Mucosa of descending colon (tissue), 3 donors: ENCODE measurements at regions not wholly inside any gene's neighbourhood (a gene's known extent, or its start where the extent isn't known, plus 50 kb on each side); places are given as distances from the start of the nearest gene placed in this dataset.

Source experiments
- ATAC-seq: fragments of 200-7000 bp; cut with Tn5 transposase; one replicate; pipeline ENCODE4 v1.9.1; 2020; ENCODE audit warnings: mild to moderate bottlenecking, moderate library complexity
- DNase-seq, 3 donors: peaks; one replicate each; pipeline ENCODE4 v3.0.0-alpha.2; 2020
- H3K36me3 ChIP-seq: fragments of 200-600 bp; one replicate; pipeline ENCODE4 v1.8.0; 2021; ENCODE audit warnings: low read depth, mild to moderate bottlenecking
- H3K4me1 ChIP-seq: fragments of 200-600 bp; one replicate; pipeline ENCODE4 v1.8.0; 2021; ENCODE audit warnings: low read depth, mild to moderate bottlenecking
- H3K4me3 ChIP-seq: fragments of 200-600 bp; one replicate; pipeline ENCODE4 v1.8.0; 2021; ENCODE audit warnings: mild to moderate bottlenecking
- H3K9me3 ChIP-seq: fragments of 200-600 bp; one replicate; pipeline ENCODE4 v1.8.0; 2021; ENCODE audit warnings: mild to moderate bottlenecking
- CTCF ChIP-seq: fragments of 200-600 bp; IDR thresholded peaks from one replicate; pipeline ENCODE4 v1.8.0; 2022; ENCODE audit warnings: antibody characterized with exemption, mild to moderate bottlenecking
- intact Hi-C, 2 donors: fragments of 100-400 bp; cut with DNase I in 1 of 2; cut with micrococcal nuclease in 1 of 2; formaldehyde crosslinking; loops; one replicate each; pipeline versions ENCODE4 v1.11.0 to v1.11.1; 2022; cut with DNase I, micrococcal nuclease
- donor health status: DM: no; HTN: no; CAD: no; lungs with moderate emphysema.
- donor health status: DM: no; HTN: no; CAD: no.
- donor health status: DM: no; HTN: yes; CAD: no.

- no peak for TF ChIP-seq CTCF
- Histone ChIP-seq H3K36me3 (no peaks in the 10 kb centered on the region), H3K4me1 (no peaks in the 10 kb centered on the region), H3K4me3 (no peak overlapping the region), H3K9me3 (no peaks in the 10 kb centered on the region)
- DNase-seq (no peak), ATAC-seq (no peak)
- intact Hi-C loops = no loop called here
Measured at GRCh38 chr2:20523799-20524187, 76.9 kb downstream of the RHOB start.

DNA sequence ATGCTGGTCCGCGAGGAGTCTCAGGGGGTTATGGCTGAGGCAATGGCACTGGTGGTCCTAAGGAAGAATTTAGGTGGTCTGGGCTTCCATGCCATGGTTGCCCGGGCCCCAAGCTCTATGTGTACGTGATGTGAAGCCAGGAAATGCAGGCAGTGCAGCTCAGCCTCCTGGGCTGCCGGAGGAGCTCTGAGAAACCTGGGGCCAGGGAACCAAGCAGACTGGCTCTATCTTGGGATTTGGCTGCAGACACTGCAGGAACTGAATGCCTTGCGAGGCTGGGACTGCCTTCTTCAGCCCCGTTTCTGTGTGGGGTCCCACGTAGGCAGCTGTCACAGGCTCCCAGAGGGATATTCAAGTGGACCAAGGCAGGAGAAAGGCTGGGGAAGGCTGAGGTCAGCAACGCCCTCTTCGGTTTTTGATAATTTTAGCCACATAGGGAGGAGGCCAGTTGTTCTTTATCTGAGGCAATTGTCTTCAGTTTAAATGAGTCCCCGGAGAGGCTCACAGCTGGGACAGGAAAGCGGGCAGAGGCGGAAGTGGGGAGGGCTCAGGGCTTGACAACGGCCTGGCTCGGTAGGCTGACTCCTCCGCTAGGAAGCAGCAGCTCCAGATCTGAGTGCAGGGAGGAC lies 77.7 kb downstream of the RHOB start:
- intact Hi-C loops = no loop called here
- DNase-seq (no peak), ATAC-seq (peak; percentile 36)

GRCh38 chr2:20525041-20526035 lies 78.5 kb downstream of the RHOB start:
- no peak for TF ChIP-seq CTCF
- DNase-seq = no peak
- Histone ChIP-seq H3K4me3 (no peak overlapping the region), H3K36me3 (no peaks in the 10 kb centered on the region), H3K4me1 (no peaks in the 10 kb centered on the region), H3K9me3 (no peaks in the 10 kb centered on the region)
- ATAC-seq = peak; percentile 48
- intact Hi-C loops = no loop called here

More for the DNA sequence above, 77.7 kb downstream of the RHOB start:
- Histone ChIP-seq H3K9me3 (no peaks in the 10 kb centered on the region), H3K4me3 (no peak overlapping the region), H3K36me3 (no peaks in the 10 kb centered on the region), H3K4me1 (no peaks in the 10 kb centered on the region)
- no peak for TF ChIP-seq CTCF

- Histone ChIP-seq H3K9me3 (no peaks in the 10 kb centered on the region), H3K36me3 (no peaks in the 10 kb centered on the region), H3K4me1 (no peaks in the 10 kb centered on the region), H3K4me3 (no peak overlapping the region)
- intact Hi-C loops = no loop called here
- ATAC-seq (no peak), DNase-seq (no peak)
- TF ChIP-seq CTCF = no peak
Measured at GRCh38 chr2:20526160-20526559, 79.3 kb downstream of the RHOB start.

DNA sequence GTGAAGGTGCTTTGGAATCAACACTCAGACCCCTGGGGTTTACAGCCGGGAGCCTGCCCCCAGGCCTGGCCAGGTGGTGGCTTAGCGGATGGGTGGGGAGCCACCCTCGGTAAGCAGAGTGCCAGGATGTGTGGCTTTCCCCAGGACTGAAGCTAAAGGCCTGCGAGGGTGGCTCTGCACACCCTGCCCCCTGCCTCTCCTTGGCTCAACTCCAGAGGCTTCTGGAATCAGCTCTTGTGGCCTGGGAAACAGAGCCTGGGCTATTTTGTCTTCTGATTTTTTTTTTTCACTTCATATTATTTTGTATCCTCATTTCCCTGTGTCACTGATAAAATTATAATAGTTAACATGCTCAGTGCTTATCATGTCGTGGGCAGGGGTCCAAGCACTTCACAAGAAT lies 79.8 kb downstream of the RHOB start:
- Histone ChIP-seq H3K9me3 (no peaks in the 10 kb centered on the region), H3K36me3 (no peaks in the 10 kb centered on the region), H3K4me3 (no peak overlapping the region), H3K4me1 (no peaks in the 10 kb centered on the region)
- DNase-seq = peak in 1 of 3 donors; percentile 8
- ATAC-seq = no peak
- no peak for TF ChIP-seq CTCF
- intact Hi-C loops = no loop called here
